Breast epithelium (tissue), 4 donors: ENCODE measurements at regions not wholly inside any gene's neighbourhood (a gene's known extent, or its start where the extent isn't known, plus 50 kb on each side); places are given as distances from the start of the nearest gene placed in this dataset.

Experiments
- DNase-seq, 2 donors: peaks; one replicate each; pipeline ENCODE4 v3.0.0-alpha.2; 2019; ENCODE audit warnings: low spot score in 2 of 2
- H3K27ac ChIP-seq, 2 donors: fragments of 200-600 bp; sonication (generic) in 1 of 2; one replicate each; pipeline ENCODE4 v1.5.1; 2016 to 2019; ENCODE audit warnings: mild to moderate bottlenecking in 1 of 2
- H3K27me3 ChIP-seq, 2 donors: fragments of 200-600 bp; sonication (generic) in 1 of 2; one replicate each; pipeline versions ENCODE4 v1.5.1 to v1.6.0; 2017 to 2019; ENCODE audit warnings: control low read depth in 1 of 2, mild to moderate bottlenecking in 1 of 2
- H3K36me3 ChIP-seq: fragments of 200-600 bp; one replicate; pipeline ENCODE4 v1.5.1; 2019
- H3K4me1 ChIP-seq, 2 donors: fragments of 200-600 bp; sonication (generic); one replicate each; pipeline ENCODE4 v1.5.1; 2016 to 2019; ENCODE audit warnings: control low read depth in 1 of 2
- H3K4me3 ChIP-seq, 3 donors: fragments of 200-600 bp; sonication (generic); 1 replicate in 2 of 3; 2 replicates in 1 of 3; pipeline ENCODE4 v1.5.1; 2016 to 2019; ENCODE audit warnings: mild to moderate bottlenecking in 3 of 3, moderate library complexity in 2 of 3
- H3K9me3 ChIP-seq, 2 donors: fragments of 200-600 bp; sonication (generic) in 1 of 2; one replicate each; pipeline ENCODE4 v1.5.1; 2016 to 2019; ENCODE audit warnings: control low read depth in 1 of 2
- CTCF ChIP-seq, 3 donors: fragments of 450-650 bp; IDR thresholded peaks; one replicate each; pipeline ENCODE4 v1.5.1; 2016 to 2017; ENCODE audit warnings: antibody characterized with exemption in 3 of 3, mild to moderate bottlenecking in 3 of 3, moderate library complexity in 3 of 3
- POLR2A ChIP-seq: fragments of 450-650 bp; IDR thresholded peaks from one replicate; pipeline ENCODE4 v1.6.1; 2016; ENCODE audit warnings: antibody characterized with exemption, mild to moderate bottlenecking, moderate library complexity
- POLR2AphosphoS5 ChIP-seq, 3 donors: sonication (generic); formaldehyde crosslinking; IDR thresholded peaks; one replicate each; pipeline ENCODE4 v1.6.1; 2017; ENCODE audit warnings: antibody characterized with exemption in 3 of 3
- intact Hi-C: fragments of 100-400 bp; cut with DNase I; formaldehyde crosslinking; loops from one replicate; pipeline ENCODE4 v1.15.1; 2023; ENCODE audit warnings: low total_unique reads

GRCh38 chr5:165202519-165202910 lies 1697.1 kb downstream of the MAT2B start:
- H3K4me3 ChIP-seq = no peak overlapping the region
- no peak for DNase-seq
- no peaks in the 10 kb centered on the region for H3K4me1 ChIP-seq
- H3K27me3 ChIP-seq = no peaks in the 10 kb centered on the region
- H3K27ac ChIP-seq = no peak overlapping the region
- TF ChIP-seq POLR2A = no peak
- TF ChIP-seq CTCF (IDR thresholded peaks at IDR 0.05) = no peak
- no peak for TF ChIP-seq POLR2AphosphoS5 (IDR thresholded peaks at IDR 0.05)
- no peaks in the 10 kb centered on the region for H3K9me3 ChIP-seq
- H3K36me3 ChIP-seq = no peaks in the 10 kb centered on the region
- intact Hi-C loops = no loop called here

- Histone ChIP-seq H3K9me3 (no peaks in the 10 kb centered on the region), H3K4me1 (no peaks in the 10 kb centered on the region), H3K36me3 (no peaks in the 10 kb centered on the region), H3K4me3 (no peak overlapping the region), H3K27ac (no peak overlapping the region), H3K27me3 (no peaks in the 10 kb centered on the region)
- no peak for DNase-seq
- no peak for TF ChIP-seq POLR2AphosphoS5 (IDR thresholded peaks at IDR 0.05)
- TF ChIP-seq CTCF (IDR thresholded peaks at IDR 0.05) = peak in 2 of 3 donors; percentile 33 to 34
- no peak for TF ChIP-seq POLR2A
- intact Hi-C loops = no loop called here
Measured at GRCh38 chr5:165209101-165209727, 1703.8 kb downstream of the MAT2B start.

GRCh38 chr5:165224366-165225045 lies 1719.1 kb downstream of the MAT2B start:
- Histone ChIP-seq H3K4me3 (no peak overlapping the region), H3K27me3 (no peaks in the 10 kb centered on the region), H3K36me3 (no peaks in the 10 kb centered on the region), H3K27ac (no peak overlapping the region), H3K4me1 (no peaks in the 10 kb centered on the region), H3K9me3 (no peaks in the 10 kb centered on the region)
- TF ChIP-seq POLR2AphosphoS5 (IDR thresholded peaks at IDR 0.05) = no peak
- TF ChIP-seq CTCF (IDR thresholded peaks at IDR 0.05) = no peak
- no peak for TF ChIP-seq POLR2A
- no peak for DNase-seq
- intact Hi-C loops = no loop called here

- Histone ChIP-seq H3K36me3 (no peaks in the 10 kb centered on the region), H3K27me3 (no peaks in the 10 kb centered on the region), H3K27ac (no peak overlapping the region), H3K4me3 (no peak overlapping the region), H3K9me3 (no peaks in the 10 kb centered on the region), H3K4me1 (no peaks in the 10 kb centered on the region)
- intact Hi-C loops = no loop called here
- DNase-seq = no peak
- no peak for TF ChIP-seq POLR2AphosphoS5 (IDR thresholded peaks at IDR 0.05)
- TF ChIP-seq POLR2A = no peak
- no peak for TF ChIP-seq CTCF (IDR thresholded peaks at IDR 0.05)
Measured at GRCh38 chr5:165227515-165227914, 1722.1 kb downstream of the MAT2B start.

GRCh38 chr5:165228184-165228583 lies 1722.8 kb downstream of the MAT2B start:
- Histone ChIP-seq H3K27ac (no peak overlapping the region), H3K36me3 (no peaks in the 10 kb centered on the region), H3K4me1 (no peaks in the 10 kb centered on the region), H3K9me3 (no peaks in the 10 kb centered on the region), H3K4me3 (no peak overlapping the region), H3K27me3 (no peaks in the 10 kb centered on the region)
- DNase-seq = no peak
- intact Hi-C loops = loop anchor here (2.0 kb wide), 1 partner anchor 45 kb away; no protein-coding TSS in a partner anchor
- no peak for TF ChIP-seq CTCF (IDR thresholded peaks at IDR 0.05)
- no peak for TF ChIP-seq POLR2AphosphoS5 (IDR thresholded peaks at IDR 0.05)
- no peak for TF ChIP-seq POLR2A
